ENCODE measurements at regions not wholly inside any gene's neighbourhood (a gene's known extent, or its start where the extent isn't known, plus 50 kb on each side); places are given as distances from the start of the nearest gene placed in this dataset.

DNA sequence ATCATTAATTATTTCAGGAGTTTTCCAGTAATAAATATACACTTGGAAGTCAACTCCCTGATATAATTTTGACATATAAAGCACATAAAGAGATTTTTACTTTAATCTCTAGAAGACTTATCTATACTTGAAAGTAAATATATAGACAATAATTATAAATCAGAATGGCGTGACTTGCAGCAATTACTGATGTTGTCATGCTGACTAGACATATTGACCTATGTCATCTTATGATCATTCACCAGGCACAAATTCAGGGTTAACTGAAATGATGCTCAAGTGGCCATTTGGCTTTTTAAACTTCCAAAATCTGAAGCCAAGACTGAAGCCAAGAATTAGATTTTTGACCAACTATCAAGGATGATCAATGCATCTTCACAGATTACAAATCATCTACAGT lies 192.2 kb downstream of the MCHR2 start:
- intact Hi-C loops (cut with DNase I; ENCODE audit: low total_unique reads) = no loop called here
- Histone ChIP-seq H3K4me1 (no peaks in the 10 kb centered on the region), H3K36me3 (ENCODE audit: low read depth, missing control alignments) (no peaks in the 10 kb centered on the region), H3K9me3 (no peaks in the 10 kb centered on the region), H3K4me3 (no peak overlapping the region), H3K27ac (no peak overlapping the region), H3K27me3 (no peaks in the 10 kb centered on the region)
- no peak for DNase-seq
- TF ChIP-seq, protein P1, sequence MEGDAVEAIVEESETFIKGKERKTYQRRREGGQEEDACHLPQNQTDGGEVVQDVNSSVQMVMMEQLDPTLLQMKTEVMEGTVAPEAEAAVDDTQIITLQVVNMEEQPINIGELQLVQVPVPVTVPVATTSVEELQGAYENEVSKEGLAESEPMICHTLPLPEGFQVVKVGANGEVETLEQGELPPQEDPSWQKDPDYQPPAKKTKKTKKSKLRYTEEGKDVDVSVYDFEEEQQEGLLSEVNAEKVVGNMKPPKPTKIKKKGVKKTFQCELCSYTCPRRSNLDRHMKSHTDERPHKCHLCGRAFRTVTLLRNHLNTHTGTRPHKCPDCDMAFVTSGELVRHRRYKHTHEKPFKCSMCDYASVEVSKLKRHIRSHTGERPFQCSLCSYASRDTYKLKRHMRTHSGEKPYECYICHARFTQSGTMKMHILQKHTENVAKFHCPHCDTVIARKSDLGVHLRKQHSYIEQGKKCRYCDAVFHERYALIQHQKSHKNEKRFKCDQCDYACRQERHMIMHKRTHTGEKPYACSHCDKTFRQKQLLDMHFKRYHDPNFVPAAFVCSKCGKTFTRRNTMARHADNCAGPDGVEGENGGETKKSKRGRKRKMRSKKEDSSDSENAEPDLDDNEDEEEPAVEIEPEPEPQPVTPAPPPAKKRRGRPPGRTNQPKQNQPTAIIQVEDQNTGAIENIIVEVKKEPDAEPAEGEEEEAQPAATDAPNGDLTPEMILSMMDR (IDR thresholded peaks at IDR 0.05) = no peak
- TF ChIP-seq POLR2A (IDR thresholded peaks at IDR 0.05) = no peak
- 81 to 94% methylated on average over 1 of the region's 1 CpG for WGBS, 2 donors

DNA sequence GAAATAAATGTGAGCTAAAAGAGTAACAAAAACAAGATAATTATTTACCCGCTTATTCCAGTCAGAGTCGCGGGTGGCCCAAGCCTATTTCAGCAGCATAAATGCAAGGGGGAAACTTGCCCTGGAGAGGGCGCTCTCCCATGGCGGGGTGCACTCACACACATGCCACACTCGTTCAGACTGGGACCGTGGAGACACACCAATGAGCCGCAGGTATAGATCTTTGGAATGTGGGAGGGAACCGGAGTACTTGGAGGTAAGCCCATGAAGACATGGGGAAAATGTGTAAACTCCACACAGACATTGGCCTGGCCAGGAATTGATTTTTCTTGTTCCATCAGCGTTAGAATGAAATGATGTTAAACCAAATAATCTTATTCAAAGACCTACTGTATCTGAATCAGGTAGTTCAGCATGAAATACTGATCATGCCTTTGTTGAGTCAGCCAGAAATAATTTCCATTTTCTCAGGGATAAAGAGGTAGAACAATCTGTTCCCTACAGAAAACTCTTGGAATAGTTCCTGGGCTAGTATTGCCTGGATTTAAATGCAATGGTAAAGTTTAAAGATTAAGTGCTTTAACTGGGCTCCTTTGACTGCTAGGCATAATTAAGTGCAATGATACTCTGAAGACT lies 191.5 kb downstream of the MCHR2 start:
- TF ChIP-seq, protein P1 (IDR thresholded peaks at IDR 0.05) = no peak
- TF ChIP-seq POLR2A (IDR thresholded peaks at IDR 0.05) = no peak
- WGBS, 2 donors = 27 to 36% methylated on average over 10 of the region's 10 CpGs
- intact Hi-C loops (cut with DNase I; ENCODE audit: low total_unique reads) = no loop called here
- Histone ChIP-seq H3K27ac (no peak overlapping the region), H3K36me3 (ENCODE audit: low read depth, missing control alignments) (no peaks in the 10 kb centered on the region), H3K4me3 (no peak overlapping the region), H3K27me3 (no peaks in the 10 kb centered on the region), H3K4me1 (no peaks in the 10 kb centered on the region), H3K9me3 (no peaks in the 10 kb centered on the region)
- DNase-seq = peak; percentile 26

DNA sequence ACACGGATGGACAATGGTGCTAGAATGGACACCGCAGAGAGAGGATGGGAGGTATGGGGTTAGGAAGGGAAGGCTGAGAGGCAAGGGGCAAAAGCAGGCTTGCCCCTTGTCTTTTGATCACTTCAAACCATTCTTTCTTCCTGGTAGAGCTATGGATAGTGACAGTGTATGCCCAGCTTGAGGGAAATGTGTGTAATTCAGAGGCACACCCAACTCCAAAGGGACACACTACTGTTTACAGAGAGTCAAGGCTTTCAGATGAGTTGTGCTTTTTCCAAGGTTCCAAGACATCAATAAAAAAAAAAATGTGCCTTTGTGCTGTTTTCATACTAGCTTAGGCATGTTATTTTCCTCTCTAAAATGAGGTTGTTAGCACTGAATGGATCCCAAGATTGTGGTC lies 185.0 kb downstream of the MCHR2 start:
- WGBS, 2 donors = 69 to 82% methylated on average over 2 of the region's 2 CpGs
- no peak overlapping the region for H3K27ac ChIP-seq
- no peak for DNase-seq
- TF ChIP-seq, protein P1 (IDR thresholded peaks at IDR 0.05) = no peak
- TF ChIP-seq POLR2A (IDR thresholded peaks at IDR 0.05) = no peak
- no peaks in the 10 kb centered on the region for H3K36me3 ChIP-seq (ENCODE audit: low read depth, missing control alignments)
- intact Hi-C loops (cut with DNase I; ENCODE audit: low total_unique reads) = no loop called here
- no peaks in the 10 kb centered on the region for H3K4me1 ChIP-seq
- no peaks in the 10 kb centered on the region for H3K27me3 ChIP-seq
- no peaks in the 10 kb centered on the region for H3K9me3 ChIP-seq
- no peak overlapping the region for H3K4me3 ChIP-seq

DNA sequence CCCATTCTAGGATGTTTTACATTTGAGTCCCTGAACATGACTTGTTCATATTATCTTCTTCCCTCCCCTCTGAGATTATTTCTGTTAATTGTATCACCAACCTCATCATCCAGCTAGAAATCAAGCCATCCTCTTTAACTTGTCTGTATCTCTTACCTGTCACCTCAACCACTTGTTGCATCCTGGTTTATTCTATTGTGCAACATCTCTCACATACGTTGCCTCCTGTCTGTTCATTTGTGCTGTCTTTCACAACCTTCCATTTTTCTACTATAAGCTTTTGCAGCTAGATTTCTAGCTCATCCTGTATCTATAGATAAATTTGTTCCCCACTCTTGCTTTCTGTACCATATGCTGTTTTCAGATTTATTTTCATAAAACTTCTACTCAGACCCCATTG lies 183.7 kb downstream of the MCHR2 start:
- H3K4me1 ChIP-seq = no peaks in the 10 kb centered on the region
- TF ChIP-seq POLR2A (IDR thresholded peaks at IDR 0.05) = no peak
- TF ChIP-seq, protein P1 (IDR thresholded peaks at IDR 0.05) = no peak
- H3K4me3 ChIP-seq = no peak overlapping the region
- intact Hi-C loops (cut with DNase I; ENCODE audit: low total_unique reads) = no loop called here
- no peaks in the 10 kb centered on the region for H3K36me3 ChIP-seq (ENCODE audit: low read depth, missing control alignments)
- WGBS, 2 donors = 89 to 92% methylated on average over 1 of the region's 1 CpG
- no peak for DNase-seq
- H3K27me3 ChIP-seq = no peaks in the 10 kb centered on the region
- no peak overlapping the region for H3K27ac ChIP-seq
- no peaks in the 10 kb centered on the region for H3K9me3 ChIP-seq

DNA sequence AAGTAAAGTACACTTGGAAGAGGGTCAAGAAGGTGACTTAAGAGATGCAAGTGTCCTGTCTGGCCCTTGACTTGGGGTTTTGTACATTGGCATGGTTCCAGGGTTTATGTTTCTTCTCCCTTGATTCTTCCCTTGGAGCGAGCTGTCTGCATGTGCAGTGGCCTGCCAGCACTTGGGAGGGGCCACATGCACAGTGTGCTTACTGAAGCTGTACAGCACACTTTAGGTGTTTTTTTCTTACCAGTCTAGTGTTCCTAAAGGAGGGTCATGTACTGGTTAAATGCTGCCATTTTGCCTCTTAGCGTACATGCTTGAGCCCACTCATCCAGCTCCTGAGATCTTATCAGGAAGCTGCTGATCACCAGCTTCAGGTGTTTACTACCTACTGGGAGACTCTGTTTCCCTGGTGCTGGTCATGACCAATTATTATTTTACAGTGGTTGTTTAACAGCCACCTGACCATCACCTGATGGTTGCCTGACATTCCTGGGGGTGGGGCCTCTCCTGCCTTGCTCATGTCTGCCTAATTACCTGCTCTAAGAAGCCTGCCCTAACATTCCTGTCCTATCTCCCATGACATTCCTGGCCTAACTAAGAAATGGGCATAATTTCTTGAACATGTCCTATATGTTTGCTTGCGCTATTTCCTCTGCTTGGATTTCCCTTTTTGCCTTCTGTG lies 182.9 kb downstream of the MCHR2 start:
- no peak for DNase-seq
- 92 to 94% methylated on average over 3 of the region's 3 CpGs for WGBS, 2 donors
- Histone ChIP-seq H3K4me1 (no peaks in the 10 kb centered on the region), H3K36me3 (ENCODE audit: low read depth, missing control alignments) (no peaks in the 10 kb centered on the region), H3K4me3 (no peak overlapping the region), H3K27me3 (no peaks in the 10 kb centered on the region), H3K27ac (no peak overlapping the region), H3K9me3 (no peaks in the 10 kb centered on the region)
- intact Hi-C loops (cut with DNase I; ENCODE audit: low total_unique reads) = no loop called here
- TF ChIP-seq POLR2A (IDR thresholded peaks at IDR 0.05) = no peak
- TF ChIP-seq, protein P1 (IDR thresholded peaks at IDR 0.05) = no peak

All from testis (tissue), 2 donors.